WTC11 (cell line): ENCODE measurements at regions not wholly inside any gene's neighbourhood (a gene's known extent, or its start where the extent isn't known, plus 50 kb on each side); places are given as distances from the start of the nearest gene placed in this dataset.

ENCODE experiments used
- ATAC-seq: fragments of 200-7000 bp; cut with Tn5 transposase; 2 replicates; pipeline ENCODE4 v1.10.0; 2021; ENCODE audit warnings: mild to moderate bottlenecking, moderate library complexity
- CTCF ChIA-PET: fragments of 300-600 bp; sonication (Branson Sonifier 250); formaldehyde crosslinking; loops from one replicate; lab custom pipeline; 2021; ENCODE audit warnings: antibody characterized with exemption; lab: Charles Lee
- POLR2A ChIA-PET: fragments of 350-600 bp; sonication (Branson Sonifier 250); formaldehyde crosslinking; loops from one replicate; lab custom pipeline; 2021; ENCODE audit warnings: antibody characterized with exemption; lab: Charles Lee
- DNase-seq: peaks from one replicate; pipeline ENCODE4 v3.0.0; 2021; ENCODE audit warnings: low spot score
- H3K27ac Mint-ChIP-seq: 2 replicates; pipeline ENCODE4 v1.8.0; 2021; ENCODE audit warnings: mixed read lengths
- H3K27me3 Mint-ChIP-seq: 2 replicates; pipeline ENCODE4 v1.8.0; 2021; ENCODE audit warnings: low read depth, mild to moderate bottlenecking, moderate library complexity, mixed read lengths
- H3K36me3 Mint-ChIP-seq: 2 replicates; pipeline ENCODE4 v1.8.0; 2021; ENCODE audit warnings: mixed read lengths
- H3K4me1 Mint-ChIP-seq: 2 replicates; pipeline ENCODE4 v1.8.0; 2022; ENCODE audit warnings: mixed read lengths
- H3K4me3 Mint-ChIP-seq: 2 replicates; pipeline ENCODE4 v1.8.0; 2021; ENCODE audit warnings: mild to moderate bottlenecking, moderate library complexity, mixed read lengths
- H3K9me3 Mint-ChIP-seq: 2 replicates; pipeline ENCODE4 v1.8.0; 2021; ENCODE audit warnings: mixed read lengths
- AR ChIP-seq: fragments of 250-450 bp; sonication (Bioruptor Pico); IDR thresholded peaks from 2 replicates; pipeline ENCODE4 v1.9.0; 2021; ENCODE audit warnings: mild to moderate bottlenecking
- ATF1 ChIP-seq: sonication (generic); formaldehyde crosslinking; IDR thresholded peaks from 2 replicates; pipeline ENCODE4 v1.8.1; 2023; ENCODE audit warnings: mild to moderate bottlenecking, moderate library complexity, missing genetic modification reagents
- ATF6 ChIP-seq: sonication (generic); formaldehyde crosslinking; IDR thresholded peaks from 2 replicates; pipeline ENCODE4 v1.8.1; 2023; ENCODE audit warnings: mild to moderate bottlenecking, missing genetic modification reagents
- E2F5 ChIP-seq: sonication (generic); formaldehyde crosslinking; IDR thresholded peaks from 2 replicates; pipeline ENCODE4 v1.8.1; 2022; ENCODE audit warnings: mild to moderate bottlenecking, moderate library complexity, missing genetic modification reagents
- MXD4 ChIP-seq: fragments of 250-450 bp; sonication (Bioruptor Pico); IDR thresholded peaks from 2 replicates; pipeline ENCODE4 v1.8.0; 2021; ENCODE audit warnings: mild to moderate bottlenecking, moderate library complexity, borderline replicate concordance
- MYBL2 ChIP-seq: sonication (generic); formaldehyde crosslinking; IDR thresholded peaks from 2 replicates; pipeline ENCODE4 v1.8.1; 2023; ENCODE audit warnings: mild to moderate bottlenecking, moderate library complexity, missing genetic modification reagents
- NFATC4 ChIP-seq: fragments of 250-450 bp; sonication (Bioruptor Pico); IDR thresholded peaks from 2 replicates; pipeline ENCODE4 v1.9.0; 2021; ENCODE audit warnings: mild to moderate bottlenecking
- OVOL2 ChIP-seq: fragments of 250-450 bp; sonication (Bioruptor Pico); IDR thresholded peaks from 2 replicates; pipeline ENCODE4 v1.9.0; 2021; ENCODE audit warnings: mild to moderate bottlenecking, borderline replicate concordance
- PREB ChIP-seq: sonication (generic); formaldehyde crosslinking; IDR thresholded peaks from 2 replicates; pipeline ENCODE4 v1.8.1; 2022; ENCODE audit warnings: mild to moderate bottlenecking, missing genetic modification reagents, moderate library complexity, borderline replicate concordance
- RORB ChIP-seq: fragments of 250-450 bp; sonication (Bioruptor Pico); IDR thresholded peaks from 2 replicates; pipeline ENCODE4 v1.9.0; 2021; ENCODE audit warnings: mild to moderate bottlenecking
- SMAD3 ChIP-seq: sonication (generic); formaldehyde crosslinking; IDR thresholded peaks from 2 replicates; pipeline ENCODE4 v1.8.0; 2022; ENCODE audit warnings: missing genetic modification reagents, mild to moderate bottlenecking, borderline replicate concordance
- TCF7 ChIP-seq: sonication (generic); formaldehyde crosslinking; IDR thresholded peaks from 2 replicates; pipeline ENCODE4 v1.8.0; 2022; ENCODE audit warnings: mild to moderate bottlenecking, low read depth, missing genetic modification reagents, moderate library complexity
- USF2 ChIP-seq: sonication (generic); formaldehyde crosslinking; IDR thresholded peaks from 2 replicates; pipeline ENCODE4 v1.8.1; 2023; ENCODE audit warnings: mild to moderate bottlenecking, missing genetic modification reagents, moderate library complexity
- ZBTB43 ChIP-seq: sonication (generic); formaldehyde crosslinking; IDR thresholded peaks from 2 replicates; pipeline ENCODE4 v1.8.1; 2023; ENCODE audit warnings: mild to moderate bottlenecking, missing genetic modification reagents
- ZNF138 ChIP-seq: sonication (generic); formaldehyde crosslinking; conservative IDR thresholded peaks from 2 replicates; pipeline ENCODE4 v1.8.1; 2022; ENCODE audit warnings: mild to moderate bottlenecking, moderate library complexity, missing genetic modification reagents
- ZNF396 ChIP-seq: fragments of 250-450 bp; sonication (Bioruptor Pico); IDR thresholded peaks from 2 replicates; pipeline ENCODE4 v1.8.0; 2021; ENCODE audit warnings: mild to moderate bottlenecking, moderate library complexity, borderline replicate concordance
- ZNF423 ChIP-seq: fragments of 250-450 bp; sonication (Bioruptor Pico); IDR thresholded peaks from 2 replicates; pipeline ENCODE4 v2.1.2; 2022; ENCODE audit warnings: mild to moderate bottlenecking, moderate library complexity
- ZNF425 ChIP-seq: fragments of 250-450 bp; sonication (Bioruptor Pico); conservative IDR thresholded peaks from 2 replicates; pipeline ENCODE4 v1.9.0; 2021; ENCODE audit warnings: mild to moderate bottlenecking
- TF ChIP-seq, protein P1 (sequence below): sonication (generic); formaldehyde crosslinking; conservative IDR thresholded peaks from 2 replicates; pipeline ENCODE4 v1.8.1; 2022; ENCODE audit warnings: mild to moderate bottlenecking, missing genetic modification reagents
- TF ChIP-seq, protein P2 (sequence below): sonication (generic); formaldehyde crosslinking; IDR thresholded peaks from 2 replicates; pipeline ENCODE4 v1.8.0; 2022; ENCODE audit warnings: mild to moderate bottlenecking, missing genetic modification reagents

GRCh38 chr16:7177875-7178274 is 154.8 kb upstream of the RBFOX1 start:
- TF ChIP-seq E2F5 (CRISPR knock-in tag) (no peak), MYBL2 (CRISPR knock-in tag) (no peak), ATF1 (CRISPR knock-in tag) (no peak), AR (no peak), ZNF423 (CRISPR knock-in tag) (no peak), ZNF396 (CRISPR knock-in tag) (no peak), ZBTB43 (no peak)
- TF ChIP-seq, protein P1, sequence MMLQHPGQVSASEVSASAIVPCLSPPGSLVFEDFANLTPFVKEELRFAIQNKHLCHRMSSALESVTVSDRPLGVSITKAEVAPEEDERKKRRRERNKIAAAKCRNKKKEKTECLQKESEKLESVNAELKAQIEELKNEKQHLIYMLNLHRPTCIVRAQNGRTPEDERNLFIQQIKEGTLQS (CRISPR knock-in tag) = no peak
- TF ChIP-seq, all 79 proteins: peak for 0
- ATAC-seq = no peak
- H3K4me1 Mint-ChIP-seq = no peaks in the 10 kb centered on the region
- H3K9me3 Mint-ChIP-seq = peaks cover 87% of the 10 kb centered on the region
- peaks cover 4% of the 10 kb centered on the region for H3K27me3 Mint-ChIP-seq
- no peak for DNase-seq
- H3K36me3 Mint-ChIP-seq = peaks cover 77% of the 10 kb centered on the region
- no peak overlapping the region for H3K27ac Mint-ChIP-seq
- ChIA-PET CTCF (no interaction called here), POLR2A (no interaction called here)
- no peak overlapping the region for H3K4me3 Mint-ChIP-seq

DNA sequence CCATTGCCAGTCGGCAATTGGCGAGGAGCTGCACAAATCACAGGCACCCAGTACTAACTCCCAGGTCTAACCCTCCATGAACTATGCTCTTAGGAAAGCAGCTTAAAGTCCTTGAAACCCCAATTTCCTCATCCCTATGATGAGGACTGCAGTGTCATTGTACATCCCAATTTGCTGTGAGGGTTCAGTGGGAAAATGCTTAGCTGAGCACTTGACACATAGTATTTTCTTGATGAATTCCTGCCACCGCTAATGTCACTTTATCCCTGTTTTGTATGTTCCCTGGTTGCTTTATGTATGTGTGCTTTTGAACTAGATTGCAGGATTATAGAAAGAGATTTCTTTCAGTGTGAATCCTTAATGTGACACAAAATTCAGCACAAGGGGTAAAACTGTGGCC is 161.5 kb upstream of the RBFOX1 start:
- CTCF ChIA-PET = no interaction called here
- peaks cover 11% of the 10 kb centered on the region for H3K27me3 Mint-ChIP-seq
- H3K36me3 Mint-ChIP-seq = peaks cover 82% of the 10 kb centered on the region
- H3K4me1 Mint-ChIP-seq = no peaks in the 10 kb centered on the region
- H3K4me3 Mint-ChIP-seq = no peak overlapping the region
- ATAC-seq (no peak), DNase-seq (no peak)
- H3K9me3 Mint-ChIP-seq = peaks cover 94% of the 10 kb centered on the region
- POLR2A ChIA-PET = interaction anchor here (0.6 kb wide), 1 partner anchor 1555 kb away, joined by 4 read pairs; no protein-coding TSS in a partner anchor
- H3K27ac Mint-ChIP-seq = no peak overlapping the region
- no peak for TF ChIP-seq MXD4
- no peak for TF ChIP-seq ATF6
- no peak for TF ChIP-seq PREB (CRISPR knock-in tag)
- TF ChIP-seq NFATC4 (CRISPR knock-in tag) = no peak
- no peak for TF ChIP-seq ZNF425 (CRISPR knock-in tag)
- TF ChIP-seq USF2 = no peak
- no peak for TF ChIP-seq ZBTB43
- TF ChIP-seq TCF7 (CRISPR knock-in tag) = no peak
- TF ChIP-seq, protein P2, sequence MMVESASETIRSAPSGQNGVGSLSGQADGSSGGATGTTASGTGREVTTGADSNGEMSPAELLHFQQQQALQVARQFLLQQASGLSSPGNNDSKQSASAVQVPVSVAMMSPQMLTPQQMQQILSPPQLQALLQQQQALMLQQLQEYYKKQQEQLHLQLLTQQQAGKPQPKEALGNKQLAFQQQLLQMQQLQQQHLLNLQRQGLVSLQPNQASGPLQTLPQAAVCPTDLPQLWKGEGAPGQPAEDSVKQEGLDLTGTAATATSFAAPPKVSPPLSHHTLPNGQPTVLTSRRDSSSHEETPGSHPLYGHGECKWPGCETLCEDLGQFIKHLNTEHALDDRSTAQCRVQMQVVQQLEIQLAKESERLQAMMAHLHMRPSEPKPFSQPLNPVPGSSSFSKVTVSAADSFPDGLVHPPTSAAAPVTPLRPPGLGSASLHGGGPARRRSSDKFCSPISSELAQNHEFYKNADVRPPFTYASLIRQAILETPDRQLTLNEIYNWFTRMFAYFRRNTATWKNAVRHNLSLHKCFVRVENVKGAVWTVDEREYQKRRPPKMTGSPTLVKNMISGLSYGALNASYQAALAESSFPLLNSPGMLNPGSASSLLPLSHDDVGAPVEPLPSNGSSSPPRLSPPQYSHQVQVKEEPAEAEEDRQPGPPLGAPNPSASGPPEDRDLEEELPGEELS (CRISPR knock-in tag) = no peak
- no peak for TF ChIP-seq SMAD3 (CRISPR knock-in tag)
- no peak for TF ChIP-seq RORB (CRISPR knock-in tag)
- TF ChIP-seq ZNF423 (CRISPR knock-in tag) = no peak
- TF ChIP-seq OVOL2 (CRISPR knock-in tag) = no peak
- TF ChIP-seq ZNF138 (CRISPR knock-in tag) = no peak
